ENCODE measurements at regions not wholly inside any gene's neighbourhood (a gene's known extent, or its start where the extent isn't known, plus 50 kb on each side); places are given as distances from the start of the nearest gene placed in this dataset.

GRCh38 chr5:164747371-164747770 lies 1242.0 kb downstream of the MAT2B start:
- DNase-seq: no peak

- DNase-seq: no peak
These were observed 1243.4 kb downstream of the MAT2B start for GRCh38 chr5:164748861-164749260.

- DNase-seq: no peak
These were observed 1248.0 kb downstream of the MAT2B start for GRCh38 chr5:164753434-164753833.

- DNase-seq: no peak
These were observed 1257.8 kb downstream of the MAT2B start for GRCh38 chr5:164763206-164763605.

GRCh38 chr5:164772122-164772521 lies 1266.7 kb downstream of the MAT2B start:
- no peak for DNase-seq

GRCh38 chr5:164784230-164784629 lies 1278.8 kb downstream of the MAT2B start:
- no peak for DNase-seq

- no peak for DNase-seq
These were observed 1292.7 kb downstream of the MAT2B start for GRCh38 chr5:164798110-164798509.

- no peak for DNase-seq
These were observed 1294.0 kb downstream of the MAT2B start for GRCh38 chr5:164799391-164799790.

GRCh38 chr5:164801910-164802309 lies 1296.5 kb downstream of the MAT2B start:
- no peak for DNase-seq

- no peak for DNase-seq
These were observed 1304.4 kb downstream of the MAT2B start for GRCh38 chr5:164809821-164810220.

GRCh38 chr5:164818445-164818844 lies 1313.0 kb downstream of the MAT2B start:
- no peak for DNase-seq

GRCh38 chr5:164824671-164825070 lies 1319.3 kb downstream of the MAT2B start:
- DNase-seq: no peak

GRCh38 chr5:164832516-164832915 lies 1327.1 kb downstream of the MAT2B start:
- DNase-seq: no peak

GRCh38 chr5:164844348-164844747 lies 1338.9 kb downstream of the MAT2B start:
- DNase-seq: no peak

- no peak for DNase-seq
These were observed 1355.5 kb downstream of the MAT2B start for GRCh38 chr5:164860896-164861295.

GRCh38 chr5:164861610-164862009 lies 1356.2 kb downstream of the MAT2B start:
- no peak for DNase-seq

GRCh38 chr5:164868761-164869160 lies 1363.3 kb downstream of the MAT2B start:
- DNase-seq: no peak

GRCh38 chr5:164869325-164869724 lies 1363.9 kb downstream of the MAT2B start:
- DNase-seq: no peak

GRCh38 chr5:164876793-164877192 lies 1371.4 kb downstream of the MAT2B start:
- no peak for DNase-seq

GRCh38 chr5:164881442-164881841 lies 1376.0 kb downstream of the MAT2B start:
- DNase-seq: no peak

GRCh38 chr5:164885179-164885578 lies 1379.8 kb downstream of the MAT2B start:
- DNase-seq: no peak

- DNase-seq: no peak
These were observed 1387.7 kb downstream of the MAT2B start for GRCh38 chr5:164893071-164893470.

GRCh38 chr5:164898705-164899104 lies 1393.3 kb downstream of the MAT2B start:
- no peak for DNase-seq

- no peak for DNase-seq
These were observed 1404.3 kb downstream of the MAT2B start for GRCh38 chr5:164909673-164910072.

- DNase-seq: no peak
These were observed 1416.3 kb downstream of the MAT2B start for GRCh38 chr5:164921722-164922121.

GRCh38 chr5:164934039-164934438 lies 1428.6 kb downstream of the MAT2B start:
- DNase-seq: no peak

Measured in activated CD4-positive, alpha-beta T cell treated with anti-CD3 and anti-CD28 coated beads for 1 hour (primary cell).